ENCODE measurements at regions not wholly inside any gene's neighbourhood (a gene's known extent, or its start where the extent isn't known, plus 50 kb on each side); places are given as distances from the start of the nearest gene placed in this dataset.

- no peak for TF ChIP-seq EZH2 (optimal IDR thresholded peaks at IDR 0.05; ENCODE audit: low read depth, low read length)
- no peak for TF ChIP-seq CTCF (IDR thresholded peaks at IDR 0.05; ENCODE audit: low read length)
Measured at GRCh38 chr3:117558681-117559080, 849.1 kb downstream of the TUSC7 start.

All from MM.1S (cell line).